ENCODE measurements at regions not wholly inside any gene's neighbourhood (a gene's known extent, or its start where the extent isn't known, plus 50 kb on each side); places are given as distances from the start of the nearest gene placed in this dataset.

- TF ChIP-seq SUZ12 (IDR thresholded peaks at IDR 0.05; ENCODE audit: extremely low read depth, insufficient read depth, insufficient read length) (no peak), YY1 (IDR thresholded peaks at IDR 0.05; ENCODE audit: insufficient read depth, insufficient read length) (no peak)
These were observed 117.4 kb upstream of the NPAS2 start for GRCh38 chr2:100702438-100703109.

All from NT2/D1 (cell line).